ENCODE measurements at regions not wholly inside any gene's neighbourhood (a gene's known extent, or its start where the extent isn't known, plus 50 kb on each side); places are given as distances from the start of the nearest gene placed in this dataset.

DNA sequence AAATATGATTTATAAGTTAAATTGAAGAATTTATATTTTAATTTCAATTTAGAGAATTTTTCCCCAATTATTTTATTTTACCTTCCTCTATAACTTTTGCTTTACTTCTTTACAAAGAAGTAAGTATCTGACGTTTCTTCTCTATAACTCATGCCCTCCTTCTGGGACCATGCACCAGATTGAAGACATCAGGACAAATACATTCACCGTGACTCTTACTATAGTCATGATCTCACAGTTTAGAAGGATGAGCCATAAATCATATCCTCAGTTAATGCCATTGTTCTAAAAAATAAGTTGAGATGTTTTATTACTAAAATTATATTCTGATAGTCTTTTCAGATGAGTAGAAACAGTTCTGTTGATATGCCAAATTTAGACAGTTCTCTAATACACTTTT is 279.3 kb downstream of the TMX3 start:
- DNase-seq, result no peak
- no peak overlapping the region for H3K4me3 ChIP-seq (ENCODE audit: control insufficient read depth in 1 of 7, extremely low read depth in 1 of 7, insufficient read depth in 4 of 7, low read depth in 2 of 7, low read length in 6 of 7)
- no peak overlapping the region for H3K27ac ChIP-seq (ENCODE audit: insufficient read depth in 1 of 2, low read depth in 1 of 2, low read length in 2 of 2, poor library complexity in 1 of 2, severe bottlenecking in 2 of 2)
- H3K9me3 ChIP-seq (ENCODE audit: control extremely low read depth in 1 of 5, control insufficient read depth in 4 of 5, insufficient read depth in 2 of 5, low read depth in 1 of 5, low read length in 4 of 5), result no peaks in the 10 kb centered on the region
- CTCF ChIA-PET, result no interaction called here
- no peaks in the 10 kb centered on the region for H3K36me3 ChIP-seq (ENCODE audit: control insufficient read depth in 4 of 4, insufficient read depth in 4 of 4, low read length in 3 of 4)
- no peaks in the 10 kb centered on the region for H3K27me3 ChIP-seq (replicated peaks in 2 of 5; ENCODE audit: control insufficient read depth in 4 of 5, insufficient read depth in 5 of 5, low read length in 4 of 5)
- POLR2A ChIA-PET, result no interaction called here
- WGBS (ENCODE audit: insufficient coverage), result 100% methylated on average over 1 of the region's 2 CpGs
- H3K4me1 ChIP-seq (ENCODE audit: control extremely low read depth in 1 of 4, control insufficient read depth in 4 of 4, insufficient read depth in 4 of 4, low read length in 3 of 4), result peaks cover 0 to 4% (median 0%) of the 10 kb centered on the region in 4 experiments

DNA sequence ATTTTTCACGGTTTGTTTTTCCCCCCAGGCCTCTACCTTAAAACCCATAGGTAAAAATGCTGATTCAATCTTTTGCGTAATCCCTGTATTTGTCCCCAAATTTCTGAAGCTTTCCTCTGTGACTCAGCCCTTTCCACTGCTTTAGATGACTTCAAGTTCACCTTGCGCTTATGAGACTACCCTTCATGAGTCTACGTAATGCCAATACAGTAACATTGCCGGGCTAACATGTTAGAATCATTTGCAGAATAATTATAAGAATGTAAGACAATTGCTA is 283.0 kb downstream of the TMX3 start:
- H3K4me1 ChIP-seq (ENCODE audit: control extremely low read depth in 1 of 4, control insufficient read depth in 4 of 4, insufficient read depth in 4 of 4, low read length in 3 of 4), result peaks cover 0 to 4% (median 0%) of the 10 kb centered on the region in 4 experiments
- no peaks in the 10 kb centered on the region for H3K9me3 ChIP-seq (ENCODE audit: control extremely low read depth in 1 of 5, control insufficient read depth in 4 of 5, insufficient read depth in 2 of 5, low read depth in 1 of 5, low read length in 4 of 5)
- no peak overlapping the region for H3K4me3 ChIP-seq (ENCODE audit: control insufficient read depth in 1 of 7, extremely low read depth in 1 of 7, insufficient read depth in 4 of 7, low read depth in 2 of 7, low read length in 6 of 7)
- no peaks in the 10 kb centered on the region for H3K27me3 ChIP-seq (replicated peaks in 2 of 5; ENCODE audit: control insufficient read depth in 4 of 5, insufficient read depth in 5 of 5, low read length in 4 of 5)
- POLR2A ChIA-PET, result no interaction called here
- CTCF ChIA-PET, result no interaction called here
- DNase-seq, result no peak
- no peak overlapping the region for H3K27ac ChIP-seq (ENCODE audit: insufficient read depth in 1 of 2, low read depth in 1 of 2, low read length in 2 of 2, poor library complexity in 1 of 2, severe bottlenecking in 2 of 2)
- H3K36me3 ChIP-seq (ENCODE audit: control insufficient read depth in 4 of 4, insufficient read depth in 4 of 4, low read length in 3 of 4), result no peaks in the 10 kb centered on the region
- WGBS (ENCODE audit: insufficient coverage), result 92% methylated on average over 4 of the region's 5 CpGs

DNA sequence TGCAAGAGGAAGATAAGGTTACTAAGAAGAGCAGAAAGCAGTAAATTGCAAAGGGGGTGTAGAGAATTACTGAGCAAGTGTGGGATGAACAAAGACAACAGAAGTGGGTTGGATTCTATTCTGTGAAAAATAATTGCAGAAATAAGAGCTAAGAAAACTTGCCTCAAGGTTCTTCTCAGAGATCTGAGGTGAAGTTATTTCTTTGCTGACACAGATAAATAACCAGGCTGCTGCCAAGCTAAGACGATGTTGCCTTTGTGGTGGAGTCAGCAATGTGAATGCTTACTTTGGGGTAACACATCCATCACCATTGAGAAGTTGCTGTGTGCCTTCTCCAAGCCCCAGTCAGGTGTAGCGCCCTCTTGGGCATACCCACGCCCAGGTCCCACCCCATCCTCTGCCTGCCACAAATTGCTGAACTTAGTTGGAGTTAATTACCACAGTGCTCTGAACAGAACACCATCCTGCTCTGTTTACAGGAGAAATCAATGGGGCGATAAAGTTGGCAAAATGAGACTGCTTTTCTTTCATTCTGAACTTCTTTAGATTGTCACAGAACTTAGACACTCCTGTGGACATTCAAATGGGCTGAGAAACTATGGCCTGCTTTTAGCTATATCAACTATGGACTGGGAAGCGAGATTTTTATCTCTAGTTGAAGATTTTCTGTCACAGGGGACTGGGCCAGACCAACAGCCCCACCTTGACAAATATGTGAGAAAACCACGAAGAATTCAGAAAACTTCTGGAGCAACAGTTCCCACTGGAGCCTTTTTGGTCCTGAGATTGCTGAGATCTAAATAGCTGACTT is 283.6 kb downstream of the TMX3 start:
- Histone ChIP-seq H3K4me3 (ENCODE audit: control insufficient read depth in 1 of 7, extremely low read depth in 1 of 7, insufficient read depth in 4 of 7, low read depth in 2 of 7, low read length in 6 of 7) (no peak overlapping the region), H3K27ac (ENCODE audit: insufficient read depth in 1 of 2, low read depth in 1 of 2, low read length in 2 of 2, poor library complexity in 1 of 2, severe bottlenecking in 2 of 2) (no peak overlapping the region), H3K36me3 (ENCODE audit: control insufficient read depth in 4 of 4, insufficient read depth in 4 of 4, low read length in 3 of 4) (no peaks in the 10 kb centered on the region), H3K4me1 (ENCODE audit: control extremely low read depth in 1 of 4, control insufficient read depth in 4 of 4, insufficient read depth in 4 of 4, low read length in 3 of 4) (peaks cover 0 to 1% (median 0%) of the 10 kb centered on the region in 4 experiments), H3K27me3 (replicated peaks in 2 of 5; ENCODE audit: control insufficient read depth in 4 of 5, insufficient read depth in 5 of 5, low read length in 4 of 5) (no peaks in the 10 kb centered on the region), H3K9me3 (ENCODE audit: control extremely low read depth in 1 of 5, control insufficient read depth in 4 of 5, insufficient read depth in 2 of 5, low read depth in 1 of 5, low read length in 4 of 5) (no peaks in the 10 kb centered on the region)
- ChIA-PET POLR2A (no interaction called here), CTCF (no interaction called here)
- DNase-seq, result no peak
- WGBS (ENCODE audit: insufficient coverage), result 83% methylated on average over 6 of the region's 6 CpGs

DNA sequence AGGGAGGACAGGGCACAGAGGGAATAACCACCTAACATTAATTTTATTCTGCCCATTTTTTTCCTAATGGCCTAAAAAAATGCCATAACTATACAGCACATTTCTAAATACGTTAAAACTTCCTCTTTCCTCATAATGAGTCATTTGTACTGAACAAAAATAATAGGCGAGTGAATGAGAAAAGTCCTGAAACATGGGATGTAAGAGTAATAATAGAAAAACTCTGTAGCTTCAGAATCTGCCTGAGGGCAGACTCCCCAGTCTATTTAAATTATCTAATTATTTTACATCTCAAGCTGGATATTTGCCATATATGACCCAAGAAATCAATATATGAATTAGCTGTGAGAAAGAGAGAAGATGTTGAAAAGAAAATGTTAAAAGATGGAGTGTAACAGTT is 285.1 kb downstream of the TMX3 start:
- no peaks in the 10 kb centered on the region for H3K36me3 ChIP-seq (ENCODE audit: control insufficient read depth in 4 of 4, insufficient read depth in 4 of 4, low read length in 3 of 4)
- POLR2A ChIA-PET, result no interaction called here
- no peak overlapping the region for H3K4me3 ChIP-seq (ENCODE audit: control insufficient read depth in 1 of 7, extremely low read depth in 1 of 7, insufficient read depth in 4 of 7, low read depth in 2 of 7, low read length in 6 of 7)
- no peaks in the 10 kb centered on the region for H3K9me3 ChIP-seq (ENCODE audit: control extremely low read depth in 1 of 5, control insufficient read depth in 4 of 5, insufficient read depth in 2 of 5, low read depth in 1 of 5, low read length in 4 of 5)
- WGBS (ENCODE audit: insufficient coverage), result no CpG with 5 or more reads among the region's 2 CpGs
- no peak overlapping the region for H3K27ac ChIP-seq (ENCODE audit: insufficient read depth in 1 of 2, low read depth in 1 of 2, low read length in 2 of 2, poor library complexity in 1 of 2, severe bottlenecking in 2 of 2)
- CTCF ChIA-PET, result no interaction called here
- DNase-seq, result no peak
- no peaks in the 10 kb centered on the region for H3K27me3 ChIP-seq (replicated peaks in 2 of 5; ENCODE audit: control insufficient read depth in 4 of 5, insufficient read depth in 5 of 5, low read length in 4 of 5)
- H3K4me1 ChIP-seq (ENCODE audit: control extremely low read depth in 1 of 4, control insufficient read depth in 4 of 4, insufficient read depth in 4 of 4, low read length in 3 of 4), result no peaks in the 10 kb centered on the region

DNA sequence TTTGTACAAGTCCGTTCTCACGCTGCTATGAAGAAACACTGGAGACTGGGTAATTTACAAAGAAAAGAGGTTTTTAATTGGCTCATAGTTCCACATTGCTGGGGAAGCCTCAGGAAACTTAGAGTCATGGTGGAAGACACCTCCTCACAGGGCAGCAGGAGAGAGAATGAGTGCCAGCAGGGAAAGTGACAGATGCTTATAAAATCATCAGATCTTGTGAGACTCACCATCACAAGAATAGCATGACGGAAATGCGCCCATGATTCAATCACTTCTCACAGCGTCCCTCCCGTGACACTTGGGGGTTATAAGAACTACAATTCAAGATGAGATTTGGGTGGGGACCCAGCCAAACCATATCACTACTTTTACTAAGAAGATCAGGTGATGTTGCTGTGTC is 285.8 kb downstream of the TMX3 start:
- CTCF ChIA-PET, result no interaction called here
- no peak overlapping the region for H3K27ac ChIP-seq (ENCODE audit: insufficient read depth in 1 of 2, low read depth in 1 of 2, low read length in 2 of 2, poor library complexity in 1 of 2, severe bottlenecking in 2 of 2)
- H3K4me1 ChIP-seq (ENCODE audit: control extremely low read depth in 1 of 4, control insufficient read depth in 4 of 4, insufficient read depth in 4 of 4, low read length in 3 of 4), result no peaks in the 10 kb centered on the region
- no peak overlapping the region for H3K4me3 ChIP-seq (ENCODE audit: control insufficient read depth in 1 of 7, extremely low read depth in 1 of 7, insufficient read depth in 4 of 7, low read depth in 2 of 7, low read length in 6 of 7)
- no peaks in the 10 kb centered on the region for H3K36me3 ChIP-seq (ENCODE audit: control insufficient read depth in 4 of 4, insufficient read depth in 4 of 4, low read length in 3 of 4)
- WGBS (ENCODE audit: insufficient coverage), result 97% methylated on average over 5 of the region's 6 CpGs
- no peaks in the 10 kb centered on the region for H3K9me3 ChIP-seq (ENCODE audit: control extremely low read depth in 1 of 5, control insufficient read depth in 4 of 5, insufficient read depth in 2 of 5, low read depth in 1 of 5, low read length in 4 of 5)
- DNase-seq, result no peak
- POLR2A ChIA-PET, result no interaction called here
- no peaks in the 10 kb centered on the region for H3K27me3 ChIP-seq (replicated peaks in 2 of 5; ENCODE audit: control insufficient read depth in 4 of 5, insufficient read depth in 5 of 5, low read length in 4 of 5)

DNA sequence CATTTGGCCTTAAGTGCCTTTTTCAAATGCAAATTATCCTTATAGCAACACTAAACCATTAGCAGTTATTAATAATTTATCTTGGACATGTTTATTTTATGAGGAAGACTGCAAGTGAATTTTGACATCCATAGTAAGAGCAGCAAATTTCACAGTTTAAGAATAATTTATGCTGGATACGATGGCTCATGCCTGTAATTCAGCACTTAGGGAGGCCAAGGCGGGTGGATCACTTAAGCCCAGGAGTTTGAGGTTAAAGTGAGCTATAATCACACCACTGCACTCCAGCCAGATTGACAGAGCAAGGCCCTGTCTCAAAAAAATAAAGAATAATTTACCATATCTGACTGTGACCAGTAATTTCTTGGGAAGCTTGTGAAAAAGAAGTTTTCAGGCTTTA is 286.2 kb downstream of the TMX3 start:
- H3K4me1 ChIP-seq (ENCODE audit: control extremely low read depth in 1 of 4, control insufficient read depth in 4 of 4, insufficient read depth in 4 of 4, low read length in 3 of 4), result no peaks in the 10 kb centered on the region
- H3K4me3 ChIP-seq (ENCODE audit: control insufficient read depth in 1 of 7, extremely low read depth in 1 of 7, insufficient read depth in 4 of 7, low read depth in 2 of 7, low read length in 6 of 7), result no peak overlapping the region
- CTCF ChIA-PET, result no interaction called here
- DNase-seq, result no peak
- 100% methylated on average over 2 of the region's 2 CpGs for WGBS (ENCODE audit: insufficient coverage)
- no peaks in the 10 kb centered on the region for H3K27me3 ChIP-seq (replicated peaks in 2 of 5; ENCODE audit: control insufficient read depth in 4 of 5, insufficient read depth in 5 of 5, low read length in 4 of 5)
- no peaks in the 10 kb centered on the region for H3K36me3 ChIP-seq (ENCODE audit: control insufficient read depth in 4 of 4, insufficient read depth in 4 of 4, low read length in 3 of 4)
- POLR2A ChIA-PET, result no interaction called here
- no peaks in the 10 kb centered on the region for H3K9me3 ChIP-seq (ENCODE audit: control extremely low read depth in 1 of 5, control insufficient read depth in 4 of 5, insufficient read depth in 2 of 5, low read depth in 1 of 5, low read length in 4 of 5)
- H3K27ac ChIP-seq (ENCODE audit: insufficient read depth in 1 of 2, low read depth in 1 of 2, low read length in 2 of 2, poor library complexity in 1 of 2, severe bottlenecking in 2 of 2), result no peak overlapping the region

DNA sequence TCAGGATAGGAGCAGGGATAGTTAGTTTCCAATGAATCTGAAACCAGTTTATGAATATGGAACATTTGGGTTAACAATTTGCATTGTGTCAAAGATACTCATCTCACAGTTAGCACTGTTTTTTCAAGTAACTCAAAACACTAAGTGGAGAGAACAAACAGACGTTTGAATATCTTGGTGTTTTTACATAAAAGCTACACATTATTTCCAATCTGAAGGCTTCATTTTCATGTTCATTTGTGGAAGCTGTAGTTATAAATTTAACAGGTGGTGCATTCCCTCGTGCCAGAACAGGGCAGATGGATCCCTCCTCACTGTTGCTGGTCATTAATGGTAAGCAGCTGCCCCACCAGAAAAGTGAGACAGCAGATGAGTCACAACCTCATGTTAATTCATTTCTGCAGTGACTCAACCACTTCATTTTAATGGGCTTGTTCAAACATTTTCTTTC is 286.9 kb downstream of the TMX3 start:
- no peak for DNase-seq
- Histone ChIP-seq H3K27ac (ENCODE audit: insufficient read depth in 1 of 2, low read depth in 1 of 2, low read length in 2 of 2, poor library complexity in 1 of 2, severe bottlenecking in 2 of 2) (no peak overlapping the region), H3K36me3 (ENCODE audit: control insufficient read depth in 4 of 4, insufficient read depth in 4 of 4, low read length in 3 of 4) (no peaks in the 10 kb centered on the region), H3K27me3 (replicated peaks in 2 of 5; ENCODE audit: control insufficient read depth in 4 of 5, insufficient read depth in 5 of 5, low read length in 4 of 5) (no peaks in the 10 kb centered on the region), H3K4me3 (ENCODE audit: control insufficient read depth in 1 of 7, extremely low read depth in 1 of 7, insufficient read depth in 4 of 7, low read depth in 2 of 7, low read length in 6 of 7) (no peak overlapping the region), H3K9me3 (ENCODE audit: control extremely low read depth in 1 of 5, control insufficient read depth in 4 of 5, insufficient read depth in 2 of 5, low read depth in 1 of 5, low read length in 4 of 5) (no peaks in the 10 kb centered on the region), H3K4me1 (ENCODE audit: control extremely low read depth in 1 of 4, control insufficient read depth in 4 of 4, insufficient read depth in 4 of 4, low read length in 3 of 4) (no peaks in the 10 kb centered on the region)
- ChIA-PET CTCF (no interaction called here), POLR2A (no interaction called here)
- WGBS (ENCODE audit: insufficient coverage), result no CpG with 5 or more reads among the region's 2 CpGs
